TTC549 (cell line): ENCODE measurements at regions not wholly inside any gene's neighbourhood (a gene's known extent, or its start where the extent isn't known, plus 50 kb on each side); places are given as distances from the start of the nearest gene placed in this dataset.
A peak's percentile ranks its signal among the peaks of the same experiment; 100 is the strongest.
"Not testable (repeated sequence)": the region's sequence is repeated elsewhere in the genome, so short reads cannot be mapped to it uniquely, and the experiment has no call there.

Source experiments
- FAIRE-seq: peaks from 2 replicates; lab custom pipeline; 2012; peaks lifted over from hg19 to GRCh38; lab: Jason Lieb, UNC

DNA sequence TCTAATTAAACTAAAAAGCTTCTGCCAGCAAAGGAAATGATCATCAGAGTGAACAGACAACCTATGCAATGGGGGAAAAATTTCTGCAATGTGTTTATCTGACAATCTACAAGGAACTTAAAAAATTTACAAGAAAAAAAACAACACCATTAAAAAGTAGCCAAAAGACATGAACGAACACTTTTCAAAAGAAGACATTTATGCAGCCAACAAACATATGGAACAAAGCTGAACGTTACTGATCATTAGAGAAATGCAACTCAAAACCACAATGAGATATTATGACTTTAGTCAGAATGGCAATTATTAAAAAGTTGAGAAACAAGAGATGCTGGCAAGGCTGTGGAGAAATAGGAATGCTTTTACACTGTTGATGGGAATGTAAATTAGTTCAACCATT, 530.4 kb upstream of the DAB2 start:
- no peak for FAIRE-seq

DNA sequence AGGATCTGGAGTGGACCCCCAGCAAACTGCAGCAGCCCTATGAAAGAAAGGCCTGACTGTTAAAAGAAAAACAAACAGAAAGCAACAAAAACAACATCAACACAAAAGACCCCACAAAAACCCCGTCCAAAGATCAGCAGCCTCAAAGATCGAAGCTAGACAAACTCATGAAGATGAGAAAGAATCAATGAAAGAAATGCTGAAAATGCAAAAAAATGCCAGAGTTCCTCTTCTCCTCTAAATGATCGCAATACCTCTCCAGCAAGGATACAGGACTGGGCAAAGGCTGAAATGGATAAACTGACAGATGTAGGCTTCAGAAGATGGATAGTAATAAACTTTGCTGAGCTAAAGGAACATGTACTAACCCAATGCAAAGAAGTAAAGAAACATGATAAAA, 526.3 kb upstream of the DAB2 start:
- no peak for FAIRE-seq

DNA sequence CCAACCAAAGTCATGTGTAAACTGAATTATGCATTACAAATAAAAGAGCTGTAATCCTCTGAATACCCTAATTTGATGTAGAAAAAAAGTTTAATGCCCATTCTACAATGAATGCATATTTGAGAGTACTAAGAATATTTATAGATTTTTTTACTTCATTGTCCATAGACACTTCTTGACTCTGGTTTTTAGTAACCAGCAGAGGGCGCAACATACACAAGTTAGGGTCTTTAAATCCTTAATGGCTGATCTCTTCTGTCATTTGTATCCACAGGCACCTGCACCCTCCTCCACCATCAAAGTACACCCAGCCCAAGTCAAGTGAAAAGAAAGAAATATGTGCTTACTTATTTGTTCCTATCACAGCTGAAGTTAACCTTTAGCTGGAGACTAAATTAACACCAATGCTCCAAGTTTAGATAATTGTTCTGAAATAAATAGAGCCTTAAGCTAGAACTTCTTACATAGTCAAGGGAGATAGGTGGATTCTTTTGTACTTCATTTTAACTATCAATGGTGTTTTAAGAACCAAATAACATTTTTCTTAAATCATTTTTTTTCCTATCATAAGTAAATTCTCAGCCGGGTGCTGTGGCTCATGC, 524.2 kb upstream of the DAB2 start:
- peak; percentile 84 for FAIRE-seq

DNA sequence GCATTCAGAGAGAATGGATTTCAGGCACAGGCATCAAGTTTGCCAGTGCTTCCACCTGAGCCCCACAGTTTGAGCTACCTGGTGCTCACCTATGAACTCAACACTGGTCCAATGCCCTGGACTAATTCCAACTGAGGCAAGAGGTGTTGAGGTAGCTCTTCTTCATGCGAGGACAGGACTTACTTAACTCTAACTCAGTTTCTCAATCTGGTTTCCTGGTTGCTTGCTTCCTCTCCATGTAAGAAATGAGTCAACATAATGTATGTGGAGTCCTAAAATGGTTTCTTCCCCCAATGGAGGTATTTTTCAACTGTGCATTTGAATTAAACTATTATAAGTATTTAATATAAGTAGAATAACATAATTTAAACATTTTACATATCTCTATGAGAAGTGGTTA, 523.6 kb upstream of the DAB2 start:
- peak; percentile 51 for FAIRE-seq

DNA sequence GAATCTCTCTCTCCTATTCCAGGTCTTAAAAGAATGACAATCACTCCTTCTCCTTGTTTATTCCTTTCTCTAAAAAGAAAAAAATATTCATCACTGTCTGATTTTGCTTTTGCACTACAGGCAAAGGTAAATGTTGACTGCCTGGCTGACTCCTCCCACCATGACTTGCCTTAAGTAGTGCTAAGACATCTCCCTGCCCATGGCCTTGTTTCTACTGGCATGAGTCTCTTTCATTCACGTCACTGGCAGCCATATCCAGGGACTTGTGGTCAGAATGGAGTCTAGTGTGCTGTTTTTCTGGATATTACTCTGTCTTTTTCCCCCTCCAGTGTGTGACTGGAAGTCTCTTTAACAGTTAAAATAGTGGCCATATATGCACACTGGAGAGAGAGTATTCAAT, 522.9 kb upstream of the DAB2 start:
- no peak for FAIRE-seq

DNA sequence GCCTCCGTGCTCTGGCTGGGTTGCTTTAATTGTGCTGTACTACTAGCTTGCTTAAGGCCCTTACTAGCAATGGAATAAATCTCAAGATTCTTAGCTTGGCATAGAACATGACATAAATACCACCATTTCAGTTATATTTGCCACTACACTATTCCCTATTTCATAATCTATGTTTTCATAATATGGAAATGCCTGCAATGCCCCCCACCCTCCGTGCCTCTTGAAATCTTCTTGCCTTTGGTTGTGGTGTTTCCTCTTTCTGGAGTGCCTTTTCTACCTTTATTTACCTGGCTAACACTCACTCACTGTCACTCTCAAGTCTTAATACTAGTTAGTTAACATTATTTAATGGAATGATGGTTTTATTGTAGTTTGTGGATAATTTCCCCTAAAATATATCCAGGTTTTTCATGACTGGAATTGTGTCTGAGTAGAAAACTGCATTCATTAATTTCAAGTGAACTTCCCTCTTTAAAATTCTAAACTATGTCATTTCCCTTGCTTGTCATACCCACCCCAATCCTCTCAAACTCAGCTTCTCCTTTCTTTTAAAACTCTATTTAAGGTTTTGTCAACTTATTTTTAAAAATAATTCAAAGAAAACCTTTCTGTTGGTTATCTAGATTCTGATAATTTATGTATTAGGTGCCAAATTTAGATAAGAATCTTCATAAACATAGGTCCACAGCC, 521.7 kb upstream of the DAB2 start:
- FAIRE-seq = no peak

DNA sequence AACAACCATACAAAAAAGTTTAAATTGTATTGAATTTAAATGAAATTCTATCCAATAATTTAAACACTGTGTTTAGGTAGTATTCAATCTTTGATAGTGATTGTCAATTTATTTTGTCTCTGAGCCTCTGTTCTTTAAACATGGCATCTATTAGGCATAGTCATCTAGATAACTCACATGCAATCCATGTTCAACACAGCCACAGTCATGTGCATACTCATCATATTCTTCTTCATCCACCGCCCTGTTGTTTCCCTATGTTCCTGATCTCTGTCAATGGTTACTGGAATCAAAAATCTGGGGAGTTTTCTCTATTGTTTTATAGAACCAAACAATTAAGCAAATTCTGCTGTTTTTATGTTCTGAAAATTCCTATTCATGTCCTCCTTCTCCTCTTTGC, 521.1 kb upstream of the DAB2 start:
- no peak for FAIRE-seq

DNA sequence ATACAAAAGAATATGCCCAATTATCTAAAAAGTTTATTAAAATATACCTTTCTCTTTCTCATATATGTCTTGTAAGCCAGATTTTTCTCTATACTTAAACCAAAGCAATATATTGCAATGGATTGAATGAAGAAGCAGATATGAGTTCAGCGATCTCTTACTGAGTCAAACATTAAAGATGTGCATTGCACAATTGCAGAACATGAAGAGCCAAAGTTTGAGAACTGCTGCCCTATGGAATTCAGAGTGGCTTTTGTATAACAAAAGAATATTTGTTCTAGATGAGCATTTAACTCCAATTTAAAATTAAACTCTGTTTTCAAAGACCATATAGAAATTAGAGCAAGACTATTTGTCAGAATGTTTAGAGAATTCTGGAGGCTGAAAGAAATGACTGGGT, 519.0 kb upstream of the DAB2 start:
- no peak for FAIRE-seq

DNA sequence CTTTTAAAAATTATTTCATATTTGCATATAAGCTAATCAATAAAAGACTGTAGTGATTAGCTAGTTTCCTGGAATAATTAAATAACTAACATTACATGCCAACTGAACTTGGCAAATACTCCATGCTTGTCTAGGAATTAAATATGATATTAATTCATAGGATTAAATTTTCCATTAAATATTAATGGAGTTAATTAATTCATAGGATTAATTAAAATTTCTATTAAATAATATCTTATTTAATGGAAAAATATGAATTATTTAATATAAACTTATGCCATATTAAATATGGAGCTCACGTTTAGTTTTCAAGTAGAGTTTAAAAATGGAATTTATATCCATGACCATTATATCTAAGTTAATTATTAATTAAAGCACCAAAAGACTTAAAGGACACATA, 517.8 kb upstream of the DAB2 start:
- FAIRE-seq = peak; percentile 48

DNA sequence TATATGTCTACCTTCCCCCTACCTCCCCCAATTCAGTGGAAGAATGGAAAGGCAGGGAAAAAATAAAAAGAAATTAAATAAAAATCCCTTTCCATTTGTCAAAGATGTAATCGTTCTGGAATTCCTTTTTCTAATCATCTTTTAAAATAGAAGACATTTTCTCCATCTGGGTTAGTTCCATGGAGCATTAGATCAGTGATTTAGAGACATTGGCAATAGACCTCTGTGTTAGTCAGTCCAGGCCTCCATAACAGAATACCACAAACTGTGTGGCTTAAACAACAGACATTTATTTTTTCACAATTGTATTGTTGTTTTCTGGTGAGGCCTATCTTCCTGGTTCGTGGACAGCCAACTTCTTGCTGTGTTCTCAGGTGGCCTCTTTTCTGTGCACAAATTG, 516.6 kb upstream of the DAB2 start:
- FAIRE-seq = no peak

DNA sequence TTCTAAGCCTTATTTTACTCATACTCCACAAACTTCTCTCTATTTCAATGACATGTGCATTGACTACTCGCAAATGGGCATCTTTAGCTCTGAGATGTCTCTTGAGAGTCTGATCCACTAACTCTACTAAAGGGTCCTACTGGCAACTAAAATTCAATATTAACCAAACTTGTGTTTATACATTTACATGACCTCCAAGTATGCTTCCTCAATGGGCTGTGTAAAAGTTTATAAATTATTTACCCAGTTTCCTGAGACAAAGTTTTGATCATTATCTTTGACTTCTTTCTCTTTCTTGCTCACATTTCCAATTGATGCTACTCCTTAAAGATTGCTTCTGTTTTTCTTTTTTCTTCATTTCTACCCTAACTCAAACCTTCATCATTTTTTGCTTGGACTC, 510.1 kb upstream of the DAB2 start:
- FAIRE-seq = no peak

DNA sequence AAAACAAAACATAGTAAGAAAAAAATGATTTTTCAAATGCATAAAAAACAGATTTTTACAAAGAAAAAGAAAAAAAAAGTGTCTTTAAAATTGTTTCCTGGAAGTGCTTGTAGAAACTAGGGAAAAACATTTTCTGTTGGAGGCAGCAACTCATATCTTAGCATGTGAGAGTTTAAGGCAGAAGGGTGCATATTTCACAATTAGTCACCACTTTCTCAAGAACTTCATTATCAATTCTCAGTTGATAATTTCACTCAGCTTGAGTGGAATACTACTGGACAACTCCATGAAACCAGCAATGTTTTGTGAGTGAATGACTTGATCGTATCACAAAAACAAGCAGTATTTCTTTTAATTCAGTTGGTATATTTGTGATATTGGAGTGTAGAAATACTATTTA, 508.3 kb upstream of the DAB2 start:
- FAIRE-seq = no peak

DNA sequence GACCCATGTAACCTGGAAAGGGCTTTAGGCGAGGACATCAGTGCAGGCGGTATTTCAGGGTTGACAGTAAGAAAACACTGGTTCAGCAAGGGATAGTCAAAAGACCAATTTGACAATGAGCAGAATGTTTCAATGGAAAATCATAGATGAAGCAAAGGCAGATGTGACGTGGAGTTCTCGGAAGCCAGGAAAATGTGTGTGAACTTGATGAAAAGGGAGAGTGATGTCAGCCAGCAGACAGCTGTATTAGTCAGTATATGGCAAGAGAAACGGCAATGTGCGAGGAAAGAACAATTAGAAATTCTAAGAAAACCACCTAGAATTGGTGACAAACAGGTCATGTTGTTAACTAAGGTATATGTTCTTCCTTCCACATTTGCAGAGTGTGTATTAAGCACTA, 503.9 kb upstream of the DAB2 start:
- no peak for FAIRE-seq

DNA sequence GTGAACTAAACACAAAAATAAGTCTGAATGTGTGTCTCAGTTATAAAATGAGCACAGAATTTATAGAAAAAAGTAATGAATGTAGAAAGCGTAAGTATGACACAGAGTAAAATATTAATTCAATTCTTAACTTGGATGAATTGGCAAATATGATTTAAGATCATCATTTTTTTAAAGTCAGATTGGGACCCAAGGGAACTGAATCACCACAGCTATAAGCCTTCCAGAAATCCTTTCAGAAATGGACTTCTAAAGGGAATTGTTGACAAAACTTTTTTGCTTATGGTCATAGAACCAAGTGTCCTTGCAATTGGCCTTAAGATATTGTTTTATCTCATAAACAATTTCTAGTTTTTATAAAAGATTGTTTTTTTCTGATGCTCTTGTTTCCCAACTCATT, 495.1 kb upstream of the DAB2 start:
- FAIRE-seq = no peak

DNA sequence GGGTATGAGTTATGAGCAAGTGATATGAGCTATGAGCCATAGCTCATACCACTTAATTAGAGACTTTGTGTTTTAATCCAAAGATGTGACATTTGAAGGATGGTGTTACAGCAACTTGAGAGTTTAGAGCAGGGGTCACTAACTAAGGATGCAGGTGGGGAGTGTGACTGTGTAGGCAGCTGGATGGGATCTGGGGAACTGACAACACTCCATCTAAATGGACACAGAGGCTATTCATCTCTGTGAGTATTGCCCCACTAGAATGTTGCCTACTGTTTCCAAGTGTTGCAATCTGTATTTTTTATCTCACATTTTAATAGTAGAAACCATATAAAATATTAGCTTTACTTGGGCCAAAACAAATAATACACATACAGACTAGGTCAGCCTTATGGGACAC, 488.1 kb upstream of the DAB2 start:
- FAIRE-seq = no peak

DNA sequence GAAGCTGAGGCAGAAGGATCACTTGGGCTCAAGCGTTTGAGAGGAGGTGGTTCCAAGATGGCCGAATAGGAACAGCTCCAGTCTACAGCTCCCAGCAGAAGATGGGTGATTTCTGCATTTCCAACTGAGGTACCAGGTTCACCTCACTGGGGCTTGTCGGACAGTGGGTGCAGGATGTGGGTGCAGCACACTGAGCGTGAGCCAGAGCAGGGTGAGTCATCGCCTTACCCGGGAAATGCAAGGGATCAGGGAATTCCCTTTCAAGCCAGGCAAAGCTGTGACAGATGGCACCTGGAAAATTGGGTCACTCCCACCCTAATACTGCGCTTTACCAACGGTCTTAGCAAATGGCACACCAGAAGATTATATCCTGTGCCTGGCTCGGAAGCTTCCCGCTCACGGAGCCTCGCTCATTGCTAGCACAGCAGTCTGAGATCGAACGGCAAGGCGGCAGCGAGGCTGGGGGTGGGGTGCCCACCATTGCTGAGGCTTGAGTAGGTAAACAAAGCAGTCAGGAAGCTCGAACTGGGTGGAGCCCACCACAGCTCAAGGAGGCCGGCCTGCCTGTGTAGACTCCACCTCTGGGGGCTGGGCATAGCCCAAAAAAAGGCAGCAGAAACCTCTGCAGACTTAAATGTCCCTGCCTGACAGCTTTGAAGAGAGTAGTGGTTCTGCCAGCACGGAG, 482.6 kb upstream of the DAB2 start:
- not testable (repeated sequence) for FAIRE-seq

DNA sequence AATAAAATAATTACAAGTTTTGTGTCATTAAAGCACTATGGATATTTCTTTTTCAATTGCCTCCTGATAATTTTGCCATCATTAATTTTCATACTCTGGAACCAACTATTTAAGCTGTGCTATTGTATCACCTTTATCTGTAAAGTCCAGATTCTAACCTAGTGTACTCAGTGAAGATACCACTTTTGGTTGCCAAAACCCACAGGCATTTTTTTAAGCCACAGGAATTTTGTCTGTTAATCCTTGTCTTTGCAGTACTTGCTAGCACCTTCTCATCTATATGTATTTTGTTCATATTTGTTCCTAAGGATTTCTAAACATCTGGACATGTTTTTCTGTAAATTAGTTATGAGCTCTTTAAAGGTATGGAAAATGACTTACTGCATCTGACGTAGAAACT, 481.4 kb upstream of the DAB2 start:
- no peak for FAIRE-seq

DNA sequence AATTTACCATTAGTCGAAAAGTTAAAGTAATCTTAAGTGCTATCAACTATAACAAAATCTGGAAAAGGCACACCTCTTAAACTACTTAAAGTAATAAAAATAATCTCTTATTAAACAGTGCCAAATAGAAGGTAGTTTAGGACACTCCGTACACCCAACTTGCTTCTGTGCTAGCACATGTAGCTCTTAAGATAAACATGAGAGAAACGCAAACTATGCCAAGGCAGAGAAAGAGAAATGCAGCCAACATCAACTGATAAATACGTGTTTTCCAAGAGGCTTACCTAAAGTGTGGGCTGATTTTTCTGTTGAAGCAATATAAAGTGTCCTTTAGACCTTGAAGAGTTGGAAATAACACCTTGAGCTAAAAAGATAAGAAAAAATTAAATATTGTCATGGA, 480.6 kb upstream of the DAB2 start:
- FAIRE-seq = no peak

DNA sequence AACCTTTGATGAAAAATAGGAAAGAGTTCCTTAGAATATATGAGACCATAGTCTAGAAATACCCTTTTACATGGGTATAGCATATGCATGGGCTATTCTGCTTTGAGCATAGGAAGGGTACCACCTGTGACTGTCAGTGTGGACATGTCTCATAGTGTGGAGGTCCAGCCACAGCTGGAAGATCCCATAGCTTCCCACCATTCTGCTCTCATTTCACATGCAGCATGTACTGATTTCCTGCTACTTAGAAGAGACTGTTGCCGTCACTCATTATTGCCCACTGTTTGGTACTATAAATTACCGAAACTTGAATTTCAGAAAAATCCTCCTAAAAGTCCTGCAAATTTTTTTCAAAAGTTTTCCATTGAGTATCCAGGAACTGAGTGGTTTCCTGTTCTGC, 477.8 kb upstream of the DAB2 start:
- no peak for FAIRE-seq

DNA sequence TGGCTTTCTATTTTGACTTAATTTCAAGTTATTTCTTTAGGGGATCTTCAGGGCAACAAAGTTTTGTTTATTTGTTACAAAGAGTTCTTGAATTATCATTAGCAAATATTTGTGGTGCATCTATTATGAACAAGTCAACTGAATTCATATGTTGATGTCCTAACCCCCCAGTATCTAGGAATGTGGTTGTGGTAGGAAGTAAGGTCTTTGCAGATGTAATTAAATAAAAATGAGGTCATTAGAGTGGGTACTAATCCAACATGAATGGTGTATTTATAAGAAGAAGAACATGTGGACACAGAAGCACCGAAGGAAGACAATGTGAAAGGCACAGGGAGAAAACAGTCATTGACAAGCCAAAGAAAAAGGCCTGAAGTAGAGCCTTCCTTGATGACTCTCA, 474.0 kb upstream of the DAB2 start:
- FAIRE-seq = no peak

DNA sequence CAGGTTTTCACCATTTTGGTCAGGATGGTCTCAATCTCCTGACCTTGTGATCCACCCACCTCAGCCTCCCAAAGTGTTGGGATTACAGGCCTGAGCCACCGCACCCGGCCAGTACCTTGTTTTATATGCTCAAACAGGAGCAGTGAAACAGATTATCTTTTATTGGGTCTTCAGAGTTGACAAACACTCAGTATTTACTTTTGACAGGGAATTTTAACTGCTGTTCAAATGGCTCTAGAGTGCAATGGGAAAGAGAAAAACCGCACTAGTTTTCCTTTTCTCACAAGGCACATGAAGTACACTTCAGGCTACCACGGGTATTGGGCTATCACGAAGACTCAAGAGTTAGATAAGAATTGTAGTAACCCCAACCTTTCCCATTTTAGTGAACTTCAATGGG, 471.9 kb upstream of the DAB2 start:
- FAIRE-seq = no peak

DNA sequence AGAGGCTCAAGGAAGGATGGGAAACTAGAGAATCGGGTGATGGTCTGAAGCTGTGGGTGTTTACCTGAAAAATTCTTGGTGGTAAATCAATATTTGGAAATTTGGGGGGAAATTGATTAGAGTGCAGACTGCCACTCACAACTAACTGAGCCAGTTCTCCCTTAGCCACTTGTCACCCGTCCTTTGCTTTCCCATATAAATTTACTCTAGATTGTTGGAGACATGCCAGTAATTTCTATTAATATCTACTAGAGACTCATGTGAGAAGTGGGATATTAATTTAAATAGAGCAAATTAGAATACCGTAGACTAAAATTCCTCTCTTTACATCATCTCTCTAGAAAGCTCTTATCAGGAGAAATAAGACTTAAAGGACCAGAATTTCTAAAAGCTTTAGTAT, 471.3 kb upstream of the DAB2 start:
- no peak for FAIRE-seq

DNA sequence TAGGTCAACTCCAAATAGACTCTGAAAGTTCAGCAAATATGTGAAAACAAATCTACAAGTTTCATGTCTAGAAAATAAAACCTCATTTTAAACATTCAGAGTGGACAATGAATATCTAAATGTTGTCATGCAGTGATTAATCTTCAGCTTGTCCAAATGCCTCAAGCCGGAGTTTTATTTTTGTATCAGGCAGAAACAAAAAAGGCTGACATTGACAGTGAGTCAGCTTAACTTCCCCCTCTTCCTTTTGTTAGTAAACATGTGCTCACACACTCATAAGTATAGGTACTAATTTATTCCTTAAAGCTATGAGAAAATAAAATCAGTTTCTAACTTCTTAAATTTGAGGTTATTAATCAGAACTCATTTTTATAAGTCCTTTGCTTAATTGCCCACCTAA, 467.9 kb upstream of the DAB2 start:
- FAIRE-seq = no peak

DNA sequence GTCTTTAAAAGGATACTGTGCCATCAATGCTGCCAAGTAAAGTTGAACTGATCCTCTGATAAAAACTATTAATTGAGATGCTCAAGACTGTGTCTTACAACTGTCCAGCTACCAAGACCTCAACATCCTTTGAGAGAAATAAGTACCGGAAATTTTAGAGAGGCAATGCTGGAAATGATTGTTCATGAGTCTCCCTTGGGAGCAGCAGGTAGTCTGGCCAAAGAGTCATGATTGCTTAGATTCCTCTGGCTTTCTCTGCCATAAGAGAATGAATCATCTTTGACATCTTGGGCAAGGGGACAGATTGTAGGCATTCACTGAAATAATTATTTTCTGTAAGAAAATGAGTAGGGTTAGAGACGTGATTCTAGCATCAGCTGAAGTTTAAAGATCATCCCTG, 466.6 kb upstream of the DAB2 start:
- FAIRE-seq = no peak
